Osteocyte (in vitro differentiated cells): ENCODE measurements at regions not wholly inside any gene's neighbourhood (a gene's known extent, or its start where the extent isn't known, plus 50 kb on each side); places are given as distances from the start of the nearest gene placed in this dataset.

Experiments
- DNase-seq: peaks from one replicate; pipeline ENCODE4 v3.0.0; 2021; ENCODE audit warnings: mixed read lengths; ENCODE audit not compliant: unreplicated experiment; ENCODE audit errors: extremely low spot score
- H3K27ac Mint-ChIP-seq: one replicate; pipeline ENCODE4 v1.8.0; 2021; ENCODE audit warnings: mild to moderate bottlenecking, mixed read lengths; ENCODE audit not compliant: unreplicated experiment
- H3K27me3 Mint-ChIP-seq: one replicate; pipeline ENCODE4 v1.8.0; 2021; ENCODE audit warnings: mixed read lengths; ENCODE audit not compliant: unreplicated experiment
- H3K36me3 Mint-ChIP-seq: one replicate; pipeline ENCODE4 v1.8.0; 2021; ENCODE audit warnings: mixed read lengths; ENCODE audit not compliant: unreplicated experiment
- H3K4me1 Mint-ChIP-seq: one replicate; pipeline ENCODE4 v1.8.0; 2021; ENCODE audit warnings: mixed read lengths; ENCODE audit not compliant: unreplicated experiment
- H3K4me3 Mint-ChIP-seq: one replicate; pipeline ENCODE4 v1.8.0; 2021; ENCODE audit warnings: mild to moderate bottlenecking, moderate library complexity, mixed read lengths; ENCODE audit not compliant: unreplicated experiment
- H3K9me3 Mint-ChIP-seq: one replicate; pipeline ENCODE4 v1.8.0; 2021; ENCODE audit warnings: mixed read lengths; ENCODE audit not compliant: unreplicated experiment
- CTCF ChIP-seq: fragments of 200-600 bp; sonication (generic); IDR thresholded peaks from 2 replicates; pipeline ENCODE4 v1.5.0; 2021; ENCODE audit warnings: antibody characterized with exemption, mild to moderate bottlenecking, moderate library complexity

GRCh38 chr15:94683902-94684301, 452.5 kb downstream of the MCTP2 start:
- Mint-ChIP-seq H3K4me3 (no peak overlapping the region), H3K9me3 (peaks cover 8% of the 10 kb centered on the region), H3K27ac (no peak overlapping the region), H3K36me3 (no peaks in the 10 kb centered on the region), H3K27me3 (no peaks in the 10 kb centered on the region), H3K4me1 (no peaks in the 10 kb centered on the region)
- no peak for DNase-seq
- TF ChIP-seq CTCF: no peak

GRCh38 chr15:94691169-94691568, 459.8 kb downstream of the MCTP2 start:
- Mint-ChIP-seq H3K4me3 (no peak overlapping the region), H3K4me1 (no peaks in the 10 kb centered on the region), H3K36me3 (no peaks in the 10 kb centered on the region), H3K27me3 (no peaks in the 10 kb centered on the region), H3K9me3 (peaks cover 3% of the 10 kb centered on the region), H3K27ac (no peak overlapping the region)
- no peak for DNase-seq
- TF ChIP-seq CTCF: no peak

GRCh38 chr15:94692710-94693109, 461.3 kb downstream of the MCTP2 start:
- Mint-ChIP-seq H3K4me1 (no peaks in the 10 kb centered on the region), H3K27me3 (no peaks in the 10 kb centered on the region), H3K27ac (no peak overlapping the region), H3K36me3 (no peaks in the 10 kb centered on the region), H3K9me3 (peaks cover 3% of the 10 kb centered on the region), H3K4me3 (no peak overlapping the region)
- TF ChIP-seq CTCF: no peak
- no peak for DNase-seq

GRCh38 chr15:94700211-94700610, 468.9 kb downstream of the MCTP2 start:
- no peaks in the 10 kb centered on the region for H3K36me3 Mint-ChIP-seq
- H3K4me3 Mint-ChIP-seq: no peak overlapping the region
- H3K4me1 Mint-ChIP-seq: no peaks in the 10 kb centered on the region
- no peaks in the 10 kb centered on the region for H3K27me3 Mint-ChIP-seq
- no peak overlapping the region for H3K27ac Mint-ChIP-seq
- DNase-seq: no peak
- no peak for TF ChIP-seq CTCF
- H3K9me3 Mint-ChIP-seq: peaks cover 4% of the 10 kb centered on the region

- no peak for DNase-seq
- Mint-ChIP-seq H3K9me3 (peaks cover 5% of the 10 kb centered on the region), H3K27me3 (no peaks in the 10 kb centered on the region), H3K27ac (no peak overlapping the region), H3K4me3 (no peak overlapping the region), H3K4me1 (no peaks in the 10 kb centered on the region), H3K36me3 (no peaks in the 10 kb centered on the region)
- TF ChIP-seq CTCF: no peak
Measured at GRCh38 chr15:94701281-94701985, 470.1 kb downstream of the MCTP2 start.
